KMS-11 (cell line): ENCODE measurements at regions not wholly inside any gene's neighbourhood (a gene's known extent, or its start where the extent isn't known, plus 50 kb on each side); places are given as distances from the start of the nearest gene placed in this dataset.
"Not testable (repeated sequence)": the region's sequence is repeated elsewhere in the genome, so short reads cannot be mapped to it uniquely, and the experiment has no call there.

Experiments used
- H2AFZ ChIP-seq: fragments of 200-600 bp; sonication (generic); 2 replicates; pipeline ENCODE4 v1.6.1; 2016; ENCODE audit warnings: antibody characterized with exemption, mixed run types, low read depth
- H3K27ac ChIP-seq: fragments of 200-600 bp; sonication (generic); 2 replicates; pipeline ENCODE4 v1.6.1; 2016; ENCODE audit warnings: mild to moderate bottlenecking, mixed run types
- H3K27me3 ChIP-seq: fragments of 200-600 bp; sonication (generic); 2 replicates; pipeline ENCODE4 v1.6.1; 2017; ENCODE audit warnings: mild to moderate bottlenecking, low read depth, mixed run types, moderate library complexity; ENCODE audit not compliant: insufficient read depth
- H3K36me3 ChIP-seq: fragments of 200-600 bp; sonication (generic); 2 replicates; pipeline ENCODE4 v1.6.1; 2017; ENCODE audit warnings: mild to moderate bottlenecking, mixed run types; ENCODE audit not compliant: insufficient read depth
- H3K4me1 ChIP-seq: fragments of 200-600 bp; sonication (generic); 2 replicates; pipeline ENCODE4 v1.6.1; 2016; ENCODE audit warnings: mild to moderate bottlenecking, low read depth, mixed run types; ENCODE audit not compliant: poor library complexity, severe bottlenecking
- H3K4me2 ChIP-seq: fragments of 200-600 bp; sonication (generic); 2 replicates; pipeline ENCODE4 v1.7.0; 2016; ENCODE audit warnings: mild to moderate bottlenecking, mixed run types
- H3K4me3 ChIP-seq: fragments of 200-600 bp; sonication (generic); IDR thresholded peaks from 2 replicates; pipeline ENCODE4 v1.6.1; 2017; ENCODE audit warnings: low read depth, low read length, mixed read lengths; ENCODE audit not compliant: insufficient read depth
- H3K79me2 ChIP-seq: fragments of 200-600 bp; sonication (generic); 2 replicates; pipeline ENCODE4 v1.6.1; 2016; ENCODE audit warnings: low read depth, mixed run types; ENCODE audit not compliant: insufficient read depth
- H3K9ac ChIP-seq: fragments of 200-600 bp; sonication (generic); 2 replicates; pipeline ENCODE4 v1.6.1; 2016; ENCODE audit warnings: mild to moderate bottlenecking, mixed run types
- H4K20me1 ChIP-seq: fragments of 200-600 bp; sonication (generic); 2 replicates; pipeline ENCODE4 v1.6.1; 2016; ENCODE audit warnings: mild to moderate bottlenecking, mixed run types; ENCODE audit not compliant: insufficient read depth
- CTCF ChIP-seq: fragments of 200-600 bp; sonication (generic); conservative IDR thresholded peaks from 2 replicates; pipeline ENCODE4 v1.6.1; 2017; ENCODE audit warnings: low read depth, mild to moderate bottlenecking, antibody characterized with exemption, low read length, moderate library complexity, mixed read lengths

- H3K4me3 ChIP-seq = no peak overlapping the region
These were observed 408.4 kb downstream of the NTRK2 start for GRCh38 chr9:85077944-85078343.

GRCh38 chr9:85077146-85077545 is 407.6 kb downstream of the NTRK2 start:
- not testable (repeated sequence) for H2AFZ ChIP-seq, H3K27ac ChIP-seq, H4K20me1 ChIP-seq, H3K4me3 ChIP-seq, H3K27me3 ChIP-seq, H3K4me1 ChIP-seq, H3K36me3 ChIP-seq, H3K79me2 ChIP-seq, H3K9ac ChIP-seq, H3K4me2 ChIP-seq

More at GRCh38 chr9:85077944-85078343, 408.4 kb downstream of the NTRK2 start:
- Histone ChIP-seq H3K4me1 (no peaks in the 10 kb centered on the region), H4K20me1 (no peaks in the 10 kb centered on the region), H2AFZ (no peak overlapping the region), H3K79me2 (no peaks in the 10 kb centered on the region), H3K27me3 (no peaks in the 10 kb centered on the region), H3K4me2 (no peak overlapping the region), H3K36me3 (no peaks in the 10 kb centered on the region), H3K9ac (no peak overlapping the region), H3K27ac (no peak overlapping the region)
- no peak for TF ChIP-seq CTCF
